Naive thymus-derived CD4-positive, alpha-beta T cell (primary cell): ENCODE measurements at regions not wholly inside any gene's neighbourhood (a gene's known extent, or its start where the extent isn't known, plus 50 kb on each side); places are given as distances from the start of the nearest gene placed in this dataset.

Source experiments
- ATAC-seq: fragments of 150-1000 bp; cut with Tn5 transposase; 2 replicates; pipeline ENCODE4 v1.10.0; 2021; ENCODE audit warnings: mild to moderate bottlenecking, moderate library complexity
- CTCF ChIA-PET: fragments of 350-600 bp; sonication (Branson Sonifier 250); formaldehyde crosslinking; loops from one replicate; lab custom pipeline; 2021; ENCODE audit warnings: antibody characterized with exemption; lab: Charles Lee
- POLR2A ChIA-PET: fragments of 350-600 bp; sonication (Branson Sonifier 250); formaldehyde crosslinking; loops from one replicate; lab custom pipeline; 2021; ENCODE audit warnings: antibody characterized with exemption, inconsistent platforms; lab: Charles Lee
- DNase-seq, 9 donors: peaks; one replicate each; pipeline versions ENCODE4 v3.0.0 to v3.0.0-alpha.2; 2020 to 2022; ENCODE audit warnings: mixed read lengths in 1 of 9
- H3K27ac ChIP-seq: one replicate; pipeline ENCODE4 v1.7.0; 2013; ENCODE audit warnings: mild to moderate bottlenecking, low read depth, low read length, moderate library complexity
- H3K27me3 ChIP-seq, 2 donors: one replicate each; pipeline ENCODE4 v1.7.0; 2013; ENCODE audit warnings: low read length in 2 of 2, mild to moderate bottlenecking in 2 of 2, moderate library complexity in 2 of 2; ENCODE audit not compliant: control insufficient read depth in 2 of 2, insufficient read depth in 2 of 2
- H3K36me3 ChIP-seq, 3 experiments: 1 replicate in 2 of 3; 2 replicates in 1 of 3; pipeline ENCODE4 v1.7.0; 2013; ENCODE audit warnings: low read length in 3 of 3, mild to moderate bottlenecking in 3 of 3, moderate library complexity in 1 of 3; ENCODE audit not compliant: insufficient read depth in 3 of 3, control insufficient read depth in 2 of 3
- H3K4me1 ChIP-seq, 2 donors: one replicate each; pipeline ENCODE4 v1.7.0; 2013; ENCODE audit warnings: low read length in 2 of 2, mild to moderate bottlenecking in 2 of 2, moderate library complexity in 1 of 2; ENCODE audit not compliant: control insufficient read depth in 2 of 2, insufficient read depth in 2 of 2
- H3K4me3 ChIP-seq: 2 replicates; pipeline ENCODE4 v1.7.0; 2013; ENCODE audit warnings: mild to moderate bottlenecking, low read length
- H3K9me3 ChIP-seq, 3 experiments: 1 replicate in 2 of 3; 2 replicates in 1 of 3; pipeline ENCODE4 v1.7.0; 2013; ENCODE audit warnings: low read length in 3 of 3; ENCODE audit not compliant: control insufficient read depth in 2 of 3
- H3K27ac Mint-ChIP-seq, 9 donors: one replicate each; pipeline ENCODE4 v1.8.0; 2020 to 2022; ENCODE audit warnings: mixed read lengths in 9 of 9, mild to moderate bottlenecking in 8 of 9, moderate library complexity in 5 of 9, inconsistent platforms in 2 of 9
- H3K27me3 Mint-ChIP-seq, 5 donors: one replicate each; pipeline ENCODE4 v1.8.0; 2021 to 2022; ENCODE audit warnings: mixed read lengths in 5 of 5, mild to moderate bottlenecking in 1 of 5
- H3K36me3 Mint-ChIP-seq, 5 donors: one replicate each; pipeline ENCODE4 v1.8.0; 2020 to 2022; ENCODE audit warnings: mixed read lengths in 5 of 5, mild to moderate bottlenecking in 3 of 5, inconsistent platforms in 1 of 5
- H3K4me1 Mint-ChIP-seq, 7 donors: one replicate each; pipeline ENCODE4 v1.8.0; 2020 to 2022; ENCODE audit warnings: mixed read lengths in 7 of 7, mild to moderate bottlenecking in 3 of 7, inconsistent platforms in 1 of 7
- H3K4me3 Mint-ChIP-seq, 10 donors: one replicate each; pipeline ENCODE4 v1.8.0; 2020 to 2022; ENCODE audit warnings: mild to moderate bottlenecking in 10 of 10, mixed read lengths in 10 of 10, moderate library complexity in 6 of 10, inconsistent platforms in 2 of 10
- H3K9me3 Mint-ChIP-seq, 11 donors: one replicate each; pipeline ENCODE4 v1.8.0; 2020 to 2022; ENCODE audit warnings: mixed read lengths in 11 of 11, mild to moderate bottlenecking in 4 of 11, inconsistent platforms in 1 of 11, moderate library complexity in 1 of 11
- intact Hi-C, 2 donors: fragments of 100-400 bp; cut with micrococcal nuclease; formaldehyde crosslinking; loops; one replicate each; pipeline ENCODE4 v1.15.1; 2023

- Mint-ChIP-seq H3K27me3 (no peaks in the 10 kb centered on the region), H3K9me3 (peaks cover 9 to 60% (median 33%) of the 10 kb centered on the region in 11 donors)
- CTCF ChIA-PET = no interaction called here
These were observed 700.7 kb downstream of the LRFN5 start for GRCh38 chr14:42307239-42307825.

GRCh38 chr14:42299692-42300091, 693.0 kb downstream of the LRFN5 start:
- ChIA-PET POLR2A (no interaction called here), CTCF (no interaction called here)
- Mint-ChIP-seq H3K4me3 (no peak overlapping the region), H3K4me1 (no peaks in the 10 kb centered on the region), H3K9me3 (peaks cover 2 to 15% (median 8%) of the 10 kb centered on the region in 11 donors), H3K27ac (no peak overlapping the region), H3K36me3 (no peaks in the 10 kb centered on the region), H3K27me3 (no peaks in the 10 kb centered on the region)
- no peak for DNase-seq
- H3K27ac ChIP-seq = no peak overlapping the region
- intact Hi-C loops = no loop called here
- H3K4me1 ChIP-seq = no peaks in the 10 kb centered on the region
- no peaks in the 10 kb centered on the region for H3K36me3 ChIP-seq
- no peak for ATAC-seq
- no peak overlapping the region for H3K4me3 ChIP-seq
- H3K9me3 ChIP-seq = no peaks in the 10 kb centered on the region
- H3K27me3 ChIP-seq = no peaks in the 10 kb centered on the region

More at GRCh38 chr14:42307239-42307825, 700.7 kb downstream of the LRFN5 start:
- Mint-ChIP-seq H3K27ac (no peak overlapping the region), H3K36me3 (peaks cover 0 to 4% (median 0%) of the 10 kb centered on the region in 5 donors), H3K4me3 (no peak overlapping the region), H3K4me1 (no peaks in the 10 kb centered on the region)
- Histone ChIP-seq H3K27me3 (no peaks in the 10 kb centered on the region), H3K27ac (no peak overlapping the region), H3K4me3 (no peak overlapping the region), H3K36me3 (no peaks in the 10 kb centered on the region), H3K9me3 (peaks cover 0 to 24% (median 0%) of the 10 kb centered on the region in 3 experiments), H3K4me1 (no peaks in the 10 kb centered on the region)
- no peak for ATAC-seq
- no peak for DNase-seq
- intact Hi-C loops = no loop called here
- POLR2A ChIA-PET = no interaction called here

DNA sequence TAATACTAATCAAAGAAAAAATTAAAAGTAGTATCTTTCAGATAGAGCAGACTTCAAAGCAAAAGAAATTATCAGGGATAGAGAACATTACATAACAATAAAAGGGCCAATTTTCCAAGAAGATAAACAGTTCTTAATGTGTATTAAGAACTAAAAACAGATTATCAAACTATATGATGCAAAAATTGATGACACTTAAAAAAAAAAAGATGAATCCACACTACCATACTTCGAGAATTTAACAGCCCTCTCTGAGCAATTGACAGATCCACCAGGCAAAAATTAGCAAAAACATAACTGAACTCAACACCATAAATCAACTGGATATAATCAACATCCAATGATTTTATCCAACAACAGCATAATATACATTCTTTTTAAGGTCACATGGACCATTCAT, 686.5 kb downstream of the LRFN5 start:
- no peaks in the 10 kb centered on the region for H3K9me3 ChIP-seq
- ChIA-PET POLR2A (no interaction called here), CTCF (no interaction called here)
- Mint-ChIP-seq H3K9me3 (peaks cover 5 to 34% (median 9%) of the 10 kb centered on the region in 11 donors), H3K27ac (no peak overlapping the region), H3K4me3 (no peak overlapping the region), H3K27me3 (no peaks in the 10 kb centered on the region), H3K36me3 (no peaks in the 10 kb centered on the region), H3K4me1 (no peaks in the 10 kb centered on the region)
- no peaks in the 10 kb centered on the region for H3K27me3 ChIP-seq
- H3K27ac ChIP-seq = no peak overlapping the region
- intact Hi-C loops = no loop called here
- DNase-seq (no peak), ATAC-seq (no peak)
- H3K4me1 ChIP-seq = no peaks in the 10 kb centered on the region
- no peaks in the 10 kb centered on the region for H3K36me3 ChIP-seq
- H3K4me3 ChIP-seq = no peak overlapping the region

GRCh38 chr14:42277840-42278239, 671.2 kb downstream of the LRFN5 start:
- Histone ChIP-seq H3K9me3 (no peaks in the 10 kb centered on the region), H3K27me3 (no peaks in the 10 kb centered on the region), H3K27ac (no peak overlapping the region), H3K4me3 (no peak overlapping the region), H3K4me1 (no peaks in the 10 kb centered on the region), H3K36me3 (no peaks in the 10 kb centered on the region)
- Mint-ChIP-seq H3K4me3 (no peak overlapping the region), H3K27ac (no peak overlapping the region), H3K36me3 (no peaks in the 10 kb centered on the region), H3K9me3 (peaks cover 5 to 33% (median 19%) of the 10 kb centered on the region in 11 donors), H3K27me3 (no peaks in the 10 kb centered on the region), H3K4me1 (no peaks in the 10 kb centered on the region)
- ATAC-seq (no peak), DNase-seq (no peak)
- CTCF ChIA-PET = interaction anchor here (0.6 kb wide), 1 partner anchor 167 kb away, joined by 3 read pairs; no protein-coding TSS in a partner anchor
- POLR2A ChIA-PET = no interaction called here
- intact Hi-C loops = no loop called here

- DNase-seq = no peak
These were observed 662.6 kb downstream of the LRFN5 start for GRCh38 chr14:42269234-42269633.

GRCh38 chr14:42248131-42248530, 641.5 kb downstream of the LRFN5 start:
- Mint-ChIP-seq H3K27me3 (no peaks in the 10 kb centered on the region), H3K4me3 (no peak overlapping the region), H3K27ac (no peak overlapping the region), H3K36me3 (no peaks in the 10 kb centered on the region), H3K9me3 (peaks cover 0 to 26% (median 7%) of the 10 kb centered on the region in 11 donors), H3K4me1 (no peaks in the 10 kb centered on the region)
- no peaks in the 10 kb centered on the region for H3K4me1 ChIP-seq
- ATAC-seq = no peak
- no peak for DNase-seq
- H3K9me3 ChIP-seq = no peaks in the 10 kb centered on the region
- ChIA-PET POLR2A (no interaction called here), CTCF (no interaction called here)
- H3K36me3 ChIP-seq = no peaks in the 10 kb centered on the region
- H3K27ac ChIP-seq = no peak overlapping the region
- intact Hi-C loops = no loop called here
- H3K27me3 ChIP-seq = no peaks in the 10 kb centered on the region
- H3K4me3 ChIP-seq = no peak overlapping the region

More at GRCh38 chr14:42269234-42269633, 662.6 kb downstream of the LRFN5 start:
- intact Hi-C loops = no loop called here
- no peak overlapping the region for H3K27ac Mint-ChIP-seq
- Histone ChIP-seq H3K36me3 (no peaks in the 10 kb centered on the region), H3K27me3 (no peaks in the 10 kb centered on the region), H3K9me3 (no peaks in the 10 kb centered on the region), H3K4me3 (no peak overlapping the region), H3K27ac (no peak overlapping the region), H3K4me1 (no peaks in the 10 kb centered on the region)
- peaks cover 0 to 4% (median 0%) of the 10 kb centered on the region in 5 donors for H3K36me3 Mint-ChIP-seq
- no peaks in the 10 kb centered on the region for H3K27me3 Mint-ChIP-seq
- no peak for ATAC-seq
- POLR2A ChIA-PET = no interaction called here
- CTCF ChIA-PET = no interaction called here
- no peak overlapping the region for H3K4me3 Mint-ChIP-seq
- H3K4me1 Mint-ChIP-seq = peaks cover 0 to 1% (median 0%) of the 10 kb centered on the region in 7 donors
- peaks cover 2 to 30% (median 11%) of the 10 kb centered on the region in 11 donors for H3K9me3 Mint-ChIP-seq

DNA sequence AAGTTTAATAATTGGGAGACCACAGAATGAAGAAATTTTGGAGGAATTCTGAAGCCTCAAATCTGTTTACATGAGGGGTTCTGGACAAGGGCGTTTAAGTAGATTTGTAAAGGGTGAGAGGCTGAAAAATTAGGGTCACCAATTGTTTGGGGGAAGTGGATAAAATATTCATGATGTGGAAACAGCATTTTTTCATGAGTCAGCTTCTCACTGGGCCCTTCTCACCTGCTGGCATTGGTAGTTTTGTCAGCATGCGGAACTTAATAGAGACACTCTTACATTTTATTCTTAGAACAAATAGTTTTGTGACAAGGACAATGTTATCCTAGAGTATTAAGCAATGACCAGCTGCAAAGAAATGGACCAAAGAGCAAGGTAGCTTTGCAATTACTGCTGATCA, 634.4 kb downstream of the LRFN5 start:
- peaks cover 0 to 8% (median 0%) of the 10 kb centered on the region in 3 experiments for H3K9me3 ChIP-seq
- ChIA-PET POLR2A (no interaction called here), CTCF (no interaction called here)
- intact Hi-C loops = no loop called here
- Mint-ChIP-seq H3K9me3 (peaks cover 5 to 35% (median 12%) of the 10 kb centered on the region in 11 donors), H3K27ac (no peak overlapping the region), H3K36me3 (no peaks in the 10 kb centered on the region), H3K4me1 (no peaks in the 10 kb centered on the region), H3K27me3 (no peaks in the 10 kb centered on the region), H3K4me3 (no peak overlapping the region)
- DNase-seq (no peak), ATAC-seq (no peak)
- no peaks in the 10 kb centered on the region for H3K36me3 ChIP-seq
- H3K4me3 ChIP-seq = no peak overlapping the region
- H3K27me3 ChIP-seq = no peaks in the 10 kb centered on the region
- no peak overlapping the region for H3K27ac ChIP-seq
- H3K4me1 ChIP-seq = no peaks in the 10 kb centered on the region
